ENCODE measurements at regions not wholly inside any gene's neighbourhood (a gene's known extent, or its start where the extent isn't known, plus 50 kb on each side); places are given as distances from the start of the nearest gene placed in this dataset.

DNA sequence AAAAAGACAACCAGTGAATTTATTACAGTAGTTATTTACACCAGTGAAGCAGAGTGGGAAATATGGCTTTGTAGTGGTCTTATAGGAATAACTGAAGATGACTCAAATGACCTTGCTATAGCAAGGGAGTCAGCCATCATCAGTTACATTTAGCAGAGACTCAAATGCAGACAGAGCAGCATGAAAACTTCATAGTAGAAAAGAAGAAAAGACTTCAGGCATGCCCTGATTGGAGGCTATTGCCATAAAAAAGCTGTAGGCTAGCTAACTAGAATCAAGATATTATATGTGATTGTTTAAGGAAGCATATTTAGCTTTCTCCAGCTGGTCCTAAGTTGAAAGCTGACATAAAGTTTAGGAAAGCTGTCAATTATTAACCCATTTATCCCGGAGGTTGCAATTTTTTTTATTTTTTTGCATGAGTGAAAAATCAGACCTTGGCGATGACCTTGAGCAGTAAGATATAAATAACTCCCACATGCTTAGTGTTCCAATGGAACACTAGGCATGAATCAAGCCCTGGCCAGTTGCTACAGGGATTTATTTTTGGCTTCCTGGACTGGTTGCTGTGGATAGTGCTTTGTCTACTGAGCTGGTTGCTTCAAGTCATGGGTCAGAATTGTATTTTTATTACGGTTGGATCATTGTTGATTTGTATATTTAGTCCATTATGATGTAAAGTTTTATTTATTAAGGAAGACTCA, 675.6 kb upstream of the VRK2 start:
- CTCF ChIA-PET: no interaction called here

DNA sequence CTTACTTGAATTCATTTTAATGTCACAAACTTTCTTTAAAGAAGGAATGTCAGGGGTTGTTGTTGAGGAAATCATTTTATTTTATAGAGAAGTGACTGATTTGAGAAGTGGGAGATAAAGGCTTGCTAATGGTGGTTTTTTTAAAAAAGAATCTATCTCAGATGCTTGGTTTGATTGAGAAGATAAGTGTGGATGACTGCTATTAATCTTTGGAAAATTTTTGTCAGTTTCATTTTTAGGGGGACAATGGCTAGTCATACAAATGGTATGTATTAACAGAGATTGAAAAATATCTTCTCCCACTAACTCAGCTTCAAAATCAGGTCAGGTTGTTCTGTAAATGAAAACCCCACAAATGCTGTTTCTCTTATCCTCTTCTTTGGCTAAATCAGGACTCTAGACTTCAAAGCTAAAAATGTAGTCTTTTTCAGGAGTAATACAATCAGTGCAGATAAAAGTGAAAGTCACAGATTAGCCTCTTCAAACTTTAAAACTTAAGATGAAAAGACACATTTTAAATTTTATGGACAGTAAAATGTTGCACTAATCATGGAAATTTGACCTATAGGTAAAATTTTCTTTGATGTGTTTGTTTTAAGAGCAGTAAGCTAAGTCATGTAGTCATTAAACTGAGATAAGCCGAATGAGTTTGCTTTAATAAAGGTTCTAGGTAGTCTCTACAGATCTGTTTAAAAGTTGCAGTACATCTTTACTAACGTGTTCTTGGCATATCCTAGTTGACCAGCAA, 674.2 kb upstream of the VRK2 start:
- intact Hi-C loops (cut with micrococcal nuclease; ENCODE audit: unreplicated experiment): loop anchor here (10.0 kb wide), 1 partner anchor 92 kb away; no protein-coding TSS in a partner anchor
- Histone ChIP-seq H3K27me3 (ENCODE audit: control insufficient read depth, insufficient read depth, low read length) (no peaks in the 10 kb centered on the region), H3K36me3 (ENCODE audit: control insufficient read depth, insufficient read depth, low read length) (no peaks in the 10 kb centered on the region), H3K4me1 (ENCODE audit: control insufficient read depth, insufficient read depth, low read length) (no peaks in the 10 kb centered on the region), H3K27ac (ENCODE audit: low read length) (no peak overlapping the region), H3K9me3 (ENCODE audit: control insufficient read depth, insufficient read depth, low read depth, low read length) (no peaks in the 10 kb centered on the region), H3K4me3 (ENCODE audit: low read depth in 2 of 2, low read length in 2 of 2) (no peak overlapping the region)
- ChIA-PET POLR2A (no interaction called here), CTCF (interaction anchor here (0.6 kb wide), 1 partner anchor 42 kb away, joined by 3 read pairs; no protein-coding TSS in a partner anchor)
- DNase-seq (ENCODE audit: low read depth, low spot score) (no peak), ATAC-seq (no peak)
- no peak for TF ChIP-seq SIN3A (IDR thresholded peaks at IDR 0.05; ENCODE audit: borderline replicate concordance, insufficient read depth, low read depth, low read length)
- TF ChIP-seq, protein P1, sequence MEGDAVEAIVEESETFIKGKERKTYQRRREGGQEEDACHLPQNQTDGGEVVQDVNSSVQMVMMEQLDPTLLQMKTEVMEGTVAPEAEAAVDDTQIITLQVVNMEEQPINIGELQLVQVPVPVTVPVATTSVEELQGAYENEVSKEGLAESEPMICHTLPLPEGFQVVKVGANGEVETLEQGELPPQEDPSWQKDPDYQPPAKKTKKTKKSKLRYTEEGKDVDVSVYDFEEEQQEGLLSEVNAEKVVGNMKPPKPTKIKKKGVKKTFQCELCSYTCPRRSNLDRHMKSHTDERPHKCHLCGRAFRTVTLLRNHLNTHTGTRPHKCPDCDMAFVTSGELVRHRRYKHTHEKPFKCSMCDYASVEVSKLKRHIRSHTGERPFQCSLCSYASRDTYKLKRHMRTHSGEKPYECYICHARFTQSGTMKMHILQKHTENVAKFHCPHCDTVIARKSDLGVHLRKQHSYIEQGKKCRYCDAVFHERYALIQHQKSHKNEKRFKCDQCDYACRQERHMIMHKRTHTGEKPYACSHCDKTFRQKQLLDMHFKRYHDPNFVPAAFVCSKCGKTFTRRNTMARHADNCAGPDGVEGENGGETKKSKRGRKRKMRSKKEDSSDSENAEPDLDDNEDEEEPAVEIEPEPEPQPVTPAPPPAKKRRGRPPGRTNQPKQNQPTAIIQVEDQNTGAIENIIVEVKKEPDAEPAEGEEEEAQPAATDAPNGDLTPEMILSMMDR (IDR thresholded peaks at IDR 0.05): no peak
- TF ChIP-seq POLR2AphosphoS5 (IDR thresholded peaks at IDR 0.05; ENCODE audit: low read depth, low read length): no peak
- TF ChIP-seq REST (IDR thresholded peaks at IDR 0.05; ENCODE audit: insufficient read depth in 1 of 2, low read depth in 2 of 2, low read length in 1 of 2): no peak
- no peak for TF ChIP-seq TCF7L2 (IDR thresholded peaks at IDR 0.05; ENCODE audit: low read depth, low read length)
- no TSS peak for BruUV-seq (replicated peaks)
- in situ Hi-C loops (cut with HindIII; ENCODE audit: low pct_unique_long_range_greater_than_20kb, low sequenced_read_pairs): no loop called here

More for the DNA sequence above, 675.6 kb upstream of the VRK2 start:
- Histone ChIP-seq H3K4me3 (ENCODE audit: low read depth in 2 of 2, low read length in 2 of 2) (no peak overlapping the region), H3K36me3 (ENCODE audit: control insufficient read depth, insufficient read depth, low read length) (no peaks in the 10 kb centered on the region), H3K4me1 (ENCODE audit: control insufficient read depth, insufficient read depth, low read length) (no peaks in the 10 kb centered on the region), H3K9me3 (ENCODE audit: control insufficient read depth, insufficient read depth, low read depth, low read length) (no peaks in the 10 kb centered on the region), H3K27ac (ENCODE audit: low read length) (no peak overlapping the region), H3K27me3 (ENCODE audit: control insufficient read depth, insufficient read depth, low read length) (no peaks in the 10 kb centered on the region)
- ATAC-seq: no peak
- in situ Hi-C loops (cut with HindIII; ENCODE audit: low pct_unique_long_range_greater_than_20kb, low sequenced_read_pairs) (no loop called here), intact Hi-C loops (cut with micrococcal nuclease; ENCODE audit: unreplicated experiment) (loop anchor here (10.0 kb wide), 1 partner anchor 94 kb away; no protein-coding TSS in a partner anchor)
- DNase-seq (ENCODE audit: low read depth, low spot score): no peak
- POLR2A ChIA-PET: no interaction called here
- TF ChIP-seq, protein P1 (IDR thresholded peaks at IDR 0.05): no peak
- no peak for TF ChIP-seq REST (IDR thresholded peaks at IDR 0.05; ENCODE audit: insufficient read depth in 1 of 2, low read depth in 2 of 2, low read length in 1 of 2)
- no peak for TF ChIP-seq SIN3A (IDR thresholded peaks at IDR 0.05; ENCODE audit: borderline replicate concordance, insufficient read depth, low read depth, low read length)
- TF ChIP-seq TCF7L2 (IDR thresholded peaks at IDR 0.05; ENCODE audit: low read depth, low read length): no peak
- no peak for TF ChIP-seq POLR2AphosphoS5 (IDR thresholded peaks at IDR 0.05; ENCODE audit: low read depth, low read length)
- BruUV-seq (replicated peaks): no TSS peak

Measured in Panc1 (cell line).